Testis (tissue), 2 donors: ENCODE measurements at regions not wholly inside any gene's neighbourhood (a gene's known extent, or its start where the extent isn't known, plus 50 kb on each side); places are given as distances from the start of the nearest gene placed in this dataset.

Experiments
- DNase-seq: peaks from one replicate; pipeline ENCODE4 v3.0.0-alpha.2; 2019
- H3K27ac ChIP-seq, 2 donors: fragments of 200-600 bp; sonication (generic); one replicate each; pipeline ENCODE4 v1.5.1; 2019
- H3K27me3 ChIP-seq: fragments of 200-600 bp; sonication (generic); one replicate; pipeline ENCODE4 v1.5.1; 2019
- H3K36me3 ChIP-seq: fragments of 200-600 bp; sonication (generic); one replicate; pipeline ENCODE4 v1.5.1; 2017; ENCODE audit warnings: low read depth; ENCODE audit errors: missing control alignments
- H3K4me1 ChIP-seq: fragments of 200-600 bp; sonication (generic); one replicate; pipeline ENCODE4 v1.5.1; 2019
- H3K4me3 ChIP-seq, 2 donors: fragments of 200-600 bp; sonication (generic); one replicate each; pipeline ENCODE4 v1.5.1; 2017 to 2019
- H3K9me3 ChIP-seq: fragments of 200-600 bp; sonication (generic); one replicate; pipeline ENCODE4 v1.5.1; 2017
- POLR2A ChIP-seq: fragments of 450-650 bp; IDR thresholded peaks from one replicate; pipeline ENCODE4 v1.6.1; 2017; ENCODE audit warnings: antibody characterized with exemption, mild to moderate bottlenecking, moderate library complexity
- WGBS, 2 donors: methylation state at CpG; one replicate each; pipeline ENCODE4 v1.1.5; 2018; 5-methylcytosine and 5-hydroxymethylcytosine counted together
- intact Hi-C: fragments of 100-400 bp; cut with DNase I; formaldehyde crosslinking; loops from one replicate; pipeline ENCODE4 v1.15.1; 2023; ENCODE audit warnings: low total_unique reads
- TF ChIP-seq, protein P1 (sequence below), 3 experiments: fragments of 450-650 bp in 2 of 3; fragments of 200-600 bp in 1 of 3; sonication (generic) in 1 of 3; IDR thresholded peaks; one replicate each; pipeline ENCODE4 v1.5.1; 2016 to 2019; ENCODE audit warnings: antibody characterized with exemption in 3 of 3, mild to moderate bottlenecking in 2 of 3, moderate library complexity in 1 of 3

DNA sequence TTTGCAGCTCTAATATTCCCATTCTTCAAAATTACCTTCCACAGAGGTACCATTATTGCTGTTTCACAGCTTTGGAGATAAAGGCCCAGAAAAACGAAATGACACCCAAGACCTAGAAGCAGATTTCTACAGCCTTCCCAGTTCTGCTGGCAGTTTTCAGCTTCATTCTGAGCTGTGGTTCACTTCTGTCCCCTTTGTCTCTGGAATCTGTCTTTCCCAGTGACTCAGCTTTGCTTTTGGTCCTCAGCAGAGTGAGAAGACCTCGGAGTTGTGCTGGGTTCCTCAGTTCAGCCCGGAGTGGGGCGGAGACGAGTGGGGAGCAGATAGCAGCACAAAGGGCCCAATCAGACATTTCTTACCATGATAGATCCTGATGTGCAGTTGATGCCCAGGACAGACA, 180.7 kb upstream of the CXCR4 start:
- no peak for DNase-seq
- H3K4me3 ChIP-seq = no peak overlapping the region
- TF ChIP-seq, protein P1, sequence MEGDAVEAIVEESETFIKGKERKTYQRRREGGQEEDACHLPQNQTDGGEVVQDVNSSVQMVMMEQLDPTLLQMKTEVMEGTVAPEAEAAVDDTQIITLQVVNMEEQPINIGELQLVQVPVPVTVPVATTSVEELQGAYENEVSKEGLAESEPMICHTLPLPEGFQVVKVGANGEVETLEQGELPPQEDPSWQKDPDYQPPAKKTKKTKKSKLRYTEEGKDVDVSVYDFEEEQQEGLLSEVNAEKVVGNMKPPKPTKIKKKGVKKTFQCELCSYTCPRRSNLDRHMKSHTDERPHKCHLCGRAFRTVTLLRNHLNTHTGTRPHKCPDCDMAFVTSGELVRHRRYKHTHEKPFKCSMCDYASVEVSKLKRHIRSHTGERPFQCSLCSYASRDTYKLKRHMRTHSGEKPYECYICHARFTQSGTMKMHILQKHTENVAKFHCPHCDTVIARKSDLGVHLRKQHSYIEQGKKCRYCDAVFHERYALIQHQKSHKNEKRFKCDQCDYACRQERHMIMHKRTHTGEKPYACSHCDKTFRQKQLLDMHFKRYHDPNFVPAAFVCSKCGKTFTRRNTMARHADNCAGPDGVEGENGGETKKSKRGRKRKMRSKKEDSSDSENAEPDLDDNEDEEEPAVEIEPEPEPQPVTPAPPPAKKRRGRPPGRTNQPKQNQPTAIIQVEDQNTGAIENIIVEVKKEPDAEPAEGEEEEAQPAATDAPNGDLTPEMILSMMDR (IDR thresholded peaks at IDR 0.05) = no peak
- no peak for TF ChIP-seq POLR2A
- H3K4me1 ChIP-seq = no peaks in the 10 kb centered on the region
- no peak overlapping the region for H3K27ac ChIP-seq
- WGBS, 2 donors = 81 to 83% methylated on average over 5 of the region's 5 CpGs
- no peaks in the 10 kb centered on the region for H3K27me3 ChIP-seq
- no peaks in the 10 kb centered on the region for H3K36me3 ChIP-seq
- H3K9me3 ChIP-seq = no peaks in the 10 kb centered on the region
- intact Hi-C loops = no loop called here

DNA sequence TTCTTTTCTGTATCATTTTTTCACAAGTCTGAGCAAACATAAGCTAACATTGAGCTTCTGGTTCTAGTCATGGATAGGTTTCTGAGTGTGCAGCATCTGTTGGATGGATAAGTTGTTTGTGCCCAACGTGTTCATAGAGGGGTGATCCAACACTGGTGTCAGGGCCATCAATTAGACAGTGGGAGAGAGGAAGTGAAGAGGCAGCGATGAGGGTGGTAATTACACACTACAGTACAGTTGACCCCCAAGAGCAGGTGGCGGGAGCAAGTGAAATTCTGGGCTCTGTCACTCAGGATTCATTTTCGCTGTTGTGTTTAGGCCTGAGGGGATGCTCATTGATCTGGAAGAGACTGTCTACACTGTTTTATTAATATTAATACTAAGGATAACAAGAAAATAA, 180.0 kb upstream of the CXCR4 start:
- intact Hi-C loops = no loop called here
- Histone ChIP-seq H3K27me3 (no peaks in the 10 kb centered on the region), H3K27ac (no peak overlapping the region), H3K36me3 (no peaks in the 10 kb centered on the region), H3K4me1 (no peaks in the 10 kb centered on the region), H3K9me3 (no peaks in the 10 kb centered on the region), H3K4me3 (no peak overlapping the region)
- WGBS, 2 donors = 91 to 92% methylated on average over 4 of the region's 4 CpGs
- no peak for TF ChIP-seq POLR2A
- TF ChIP-seq, protein P1 (IDR thresholded peaks at IDR 0.05) = no peak
- no peak for DNase-seq

DNA sequence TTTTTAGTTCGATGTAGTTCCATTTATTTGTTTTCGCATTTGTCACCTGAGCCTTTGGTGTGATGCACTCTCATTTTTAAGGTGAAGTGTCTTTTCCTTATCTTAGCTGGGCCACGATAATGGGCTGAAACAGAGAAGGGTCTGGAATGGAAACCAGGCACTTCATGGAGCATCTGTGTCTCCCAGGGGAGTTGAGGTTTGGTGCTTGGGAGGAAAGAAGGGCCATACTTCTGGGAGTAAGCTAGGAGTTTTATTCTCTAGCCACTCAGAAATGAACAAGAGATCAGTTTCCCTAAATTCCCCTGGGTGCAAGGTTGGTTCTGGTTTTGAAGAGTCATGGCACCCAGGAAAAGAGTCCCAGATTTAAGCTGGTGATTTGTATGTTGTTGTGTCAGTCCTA, 179.4 kb upstream of the CXCR4 start:
- Histone ChIP-seq H3K9me3 (no peaks in the 10 kb centered on the region), H3K4me3 (no peak overlapping the region), H3K27me3 (no peaks in the 10 kb centered on the region), H3K27ac (no peak overlapping the region), H3K4me1 (no peaks in the 10 kb centered on the region), H3K36me3 (no peaks in the 10 kb centered on the region)
- WGBS, 2 donors = 64 to 77% methylated on average over 3 of the region's 3 CpGs
- intact Hi-C loops = no loop called here
- no peak for DNase-seq
- TF ChIP-seq, protein P1 (IDR thresholded peaks at IDR 0.05) = no peak
- TF ChIP-seq POLR2A = no peak

DNA sequence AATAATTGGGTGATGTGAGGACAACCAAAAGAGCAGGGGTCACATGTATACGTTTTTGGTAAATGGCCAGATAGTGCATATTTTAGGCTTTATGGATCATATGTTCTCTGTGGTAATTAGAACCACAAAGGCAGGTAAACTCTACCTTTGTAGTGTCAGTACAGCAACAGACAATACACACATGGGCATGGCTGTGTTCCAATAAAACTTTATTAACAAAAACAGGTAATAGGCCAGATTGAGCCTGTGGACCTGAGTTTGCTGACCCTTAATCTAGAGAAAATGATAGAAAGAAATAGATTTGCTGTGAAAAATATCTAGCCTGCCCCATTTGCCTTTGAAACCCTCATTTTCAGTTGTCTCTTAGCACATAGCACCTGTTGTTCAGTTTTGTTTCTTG, 177.2 kb upstream of the CXCR4 start:
- intact Hi-C loops = no loop called here
- H3K9me3 ChIP-seq = no peaks in the 10 kb centered on the region
- H3K27ac ChIP-seq = no peak overlapping the region
- H3K4me3 ChIP-seq = no peak overlapping the region
- no peak for DNase-seq
- H3K27me3 ChIP-seq = no peaks in the 10 kb centered on the region
- H3K4me1 ChIP-seq = no peaks in the 10 kb centered on the region
- WGBS, 2 donors = 56 to 63% methylated on average over 1 of the region's 1 CpG
- H3K36me3 ChIP-seq = no peaks in the 10 kb centered on the region
- no peak for TF ChIP-seq POLR2A
- TF ChIP-seq, protein P1 (IDR thresholded peaks at IDR 0.05) = no peak

DNA sequence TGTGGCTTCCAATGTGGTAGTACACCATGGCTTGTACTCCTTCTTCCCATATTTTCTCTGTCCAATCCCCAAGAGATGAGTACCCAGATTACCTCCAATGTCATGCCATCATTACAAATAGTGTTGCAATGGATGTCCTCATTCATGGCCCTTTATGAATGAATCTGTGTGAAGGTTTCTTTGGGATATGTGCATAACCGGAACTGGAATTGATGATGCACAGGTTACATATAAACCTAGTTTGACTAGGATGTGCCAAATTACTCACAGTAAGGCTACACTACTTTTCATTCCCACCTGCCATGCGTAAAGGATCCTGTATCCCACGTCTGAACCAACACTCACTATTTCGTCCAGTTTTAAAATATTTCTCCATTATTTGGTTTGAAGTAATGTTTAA, 173.9 kb upstream of the CXCR4 start:
- TF ChIP-seq POLR2A = no peak
- TF ChIP-seq, protein P1 (IDR thresholded peaks at IDR 0.05) = no peak
- H3K27me3 ChIP-seq = no peaks in the 10 kb centered on the region
- H3K4me3 ChIP-seq = no peak overlapping the region
- WGBS, 2 donors = 96 to 98% methylated on average over 4 of the region's 4 CpGs
- H3K36me3 ChIP-seq = no peaks in the 10 kb centered on the region
- no peaks in the 10 kb centered on the region for H3K4me1 ChIP-seq
- H3K27ac ChIP-seq = no peak overlapping the region
- H3K9me3 ChIP-seq = no peaks in the 10 kb centered on the region
- no peak for DNase-seq
- intact Hi-C loops = no loop called here
